ENCODE measurements at regions not wholly inside any gene's neighbourhood (a gene's known extent, or its start where the extent isn't known, plus 50 kb on each side); places are given as distances from the start of the nearest gene placed in this dataset.

DNA sequence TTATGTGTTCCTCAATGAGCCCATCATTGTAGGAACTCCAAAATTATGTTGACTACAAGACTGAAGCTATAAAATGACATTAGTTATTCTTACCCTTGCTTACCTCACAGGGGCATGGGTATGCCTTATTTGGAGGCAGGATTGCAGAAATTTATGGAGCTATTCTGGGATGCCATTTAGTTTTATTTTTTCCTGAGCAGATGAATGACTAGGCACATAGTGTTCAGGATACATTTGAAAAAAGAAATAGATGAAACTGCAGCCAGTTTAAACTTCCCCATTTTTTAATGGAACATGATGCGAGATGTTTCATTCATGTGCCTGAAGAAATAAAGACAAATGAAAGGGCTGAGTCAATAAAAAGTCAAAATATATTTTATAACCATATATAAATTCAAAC is 399.2 kb upstream of the JAG1 start:
- Histone ChIP-seq H3K27me3 (no peaks in the 10 kb centered on the region), H3K4me3 (no peak overlapping the region), H3K9me3 (peaks cover 0 to 8% (median 0%) of the 10 kb centered on the region in 3 donors), H3K36me3 (no peaks in the 10 kb centered on the region), H3K27ac (peak overlapping the region; percentile 68 to 70), H3K4me1 (peaks cover 0 to 22% (median 9%) of the 10 kb centered on the region in 4 donors)
- DNase-seq = no peak
- intact Hi-C loops (cut with DNase I; ENCODE audit: low total_unique reads) = no loop called here
- no peak for TF ChIP-seq CTCF (IDR thresholded peaks at IDR 0.05)

- no peak for TF ChIP-seq CTCF (IDR thresholded peaks at IDR 0.05)
- H3K4me1 ChIP-seq = peaks cover 0 to 34% (median 9%) of the 10 kb centered on the region in 4 donors
- peaks cover 0 to 5% (median 0%) of the 10 kb centered on the region in 3 donors for H3K9me3 ChIP-seq
- H3K4me3 ChIP-seq = no peak overlapping the region
- intact Hi-C loops (cut with DNase I; ENCODE audit: low total_unique reads) = no loop called here
- no peaks in the 10 kb centered on the region for H3K36me3 ChIP-seq
- no peak overlapping the region for H3K27ac ChIP-seq
- H3K27me3 ChIP-seq = no peaks in the 10 kb centered on the region
- no peak for DNase-seq
These were observed 402.8 kb upstream of the JAG1 start for GRCh38 chr20:11076434-11077105.

- Histone ChIP-seq H3K27ac (no peak overlapping the region), H3K9me3 (no peaks in the 10 kb centered on the region), H3K4me1 (peaks cover 0 to 31% (median 9%) of the 10 kb centered on the region in 4 donors), H3K36me3 (no peaks in the 10 kb centered on the region), H3K4me3 (no peak overlapping the region), H3K27me3 (no peaks in the 10 kb centered on the region)
- no peak for DNase-seq
- intact Hi-C loops (cut with DNase I; ENCODE audit: low total_unique reads) = no loop called here
- no peak for TF ChIP-seq CTCF (IDR thresholded peaks at IDR 0.05)
These were observed 403.4 kb upstream of the JAG1 start for GRCh38 chr20:11077226-11077625.

- Histone ChIP-seq H3K4me3 (no peak overlapping the region), H3K36me3 (no peaks in the 10 kb centered on the region), H3K27me3 (no peaks in the 10 kb centered on the region), H3K27ac (no peak overlapping the region), H3K4me1 (peaks cover 0 to 11% (median 0%) of the 10 kb centered on the region in 4 donors), H3K9me3 (no peaks in the 10 kb centered on the region)
- intact Hi-C loops (cut with DNase I; ENCODE audit: low total_unique reads) = no loop called here
- DNase-seq = no peak
- TF ChIP-seq CTCF (IDR thresholded peaks at IDR 0.05) = no peak
These were observed 406.2 kb upstream of the JAG1 start for GRCh38 chr20:11080010-11080409.

DNA sequence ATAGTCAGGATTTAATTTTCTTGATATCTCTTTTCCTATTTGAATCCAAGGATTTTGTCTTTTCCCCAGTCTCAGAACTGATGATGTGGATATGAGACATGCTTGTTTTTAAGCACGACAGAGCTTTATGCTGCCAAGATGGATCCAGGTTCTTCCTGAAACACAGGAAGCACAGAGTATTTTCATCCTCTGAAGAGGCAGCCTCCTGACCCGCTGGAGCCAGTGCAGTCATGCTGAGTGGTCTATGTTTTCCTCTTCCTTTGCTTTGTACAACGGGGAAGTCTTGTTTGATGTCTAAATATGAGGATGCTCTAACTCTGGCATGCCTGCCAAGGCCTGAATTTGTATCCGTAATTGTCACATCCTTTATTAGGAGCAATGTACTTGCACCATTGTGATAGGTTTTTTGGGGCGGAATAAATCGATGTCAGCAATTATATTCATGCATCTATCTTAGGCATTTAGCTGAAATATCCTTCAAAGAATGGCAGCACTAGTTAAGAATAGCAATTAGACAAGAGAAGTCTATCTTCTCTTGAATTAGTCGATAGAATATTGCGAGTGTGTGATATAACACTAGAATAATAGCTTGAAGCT is 407.1 kb upstream of the JAG1 start:
- no peak for DNase-seq
- no peaks in the 10 kb centered on the region for H3K36me3 ChIP-seq
- peaks cover 0 to 11% (median 0%) of the 10 kb centered on the region in 4 donors for H3K4me1 ChIP-seq
- no peak overlapping the region for H3K4me3 ChIP-seq
- no peaks in the 10 kb centered on the region for H3K9me3 ChIP-seq
- H3K27ac ChIP-seq = no peak overlapping the region
- TF ChIP-seq CTCF (IDR thresholded peaks at IDR 0.05) = no peak
- intact Hi-C loops (cut with DNase I; ENCODE audit: low total_unique reads) = no loop called here
- H3K27me3 ChIP-seq = no peaks in the 10 kb centered on the region

Measured in tibial artery (tissue), 4 donors.